MM.1S (cell line): ENCODE measurements at regions not wholly inside any gene's neighbourhood (a gene's known extent, or its start where the extent isn't known, plus 50 kb on each side); places are given as distances from the start of the nearest gene placed in this dataset.

ENCODE experiments used
- DNase-seq: peaks from one replicate; pipeline ENCODE4 v3.0.0-alpha.2; 2015
- H2AFZ ChIP-seq: fragments of 300-600 bp; sonication (generic); 2 replicates; pipeline ENCODE4 v1.6.0; 2016; ENCODE audit warnings: antibody characterized with exemption, low read length
- H3F3A ChIP-seq: fragments of 300-600 bp; sonication (generic); 2 replicates; pipeline ENCODE4 v1.6.1; 2016; ENCODE audit warnings: mild to moderate bottlenecking, antibody characterized with exemption, low read length, moderate library complexity, mixed read lengths; ENCODE audit not compliant: insufficient read depth
- H3K27ac ChIP-seq: fragments of 300-600 bp; sonication (generic); 2 replicates; pipeline ENCODE4 v1.5.1; 2016; ENCODE audit warnings: mild to moderate bottlenecking, low read length
- H3K27me3 ChIP-seq: fragments of 300-600 bp; sonication (generic); replicated peaks from 2 replicates; pipeline ENCODE4 v1.6.0; 2016; ENCODE audit warnings: low read length; ENCODE audit not compliant: insufficient read depth
- H3K36me3 ChIP-seq: fragments of 300-600 bp; sonication (generic); replicated peaks from 2 replicates; pipeline ENCODE4 v1.6.1; 2016; ENCODE audit warnings: mild to moderate bottlenecking, low read length, mixed read lengths; ENCODE audit not compliant: insufficient read depth
- H3K4me1 ChIP-seq: fragments of 300-600 bp; sonication (generic); 2 replicates; pipeline ENCODE4 v1.6.1; 2016; ENCODE audit warnings: low read length, mixed read lengths
- H3K4me2 ChIP-seq: fragments of 300-600 bp; sonication (generic); 2 replicates; pipeline ENCODE4 v1.6.0; 2016; ENCODE audit warnings: low read depth, low read length
- H3K4me3 ChIP-seq: fragments of 300-600 bp; sonication (generic); 2 replicates; pipeline ENCODE4 v1.5.1; 2016; ENCODE audit warnings: low read length, mixed read lengths
- H3K79me2 ChIP-seq: fragments of 300-600 bp; sonication (generic); 2 replicates; pipeline ENCODE4 v1.6.1; 2016; ENCODE audit warnings: mixed run types, low read length, mixed read lengths
- H3K9ac ChIP-seq: fragments of 300-600 bp; sonication (generic); 2 replicates; pipeline ENCODE4 v1.6.1; 2016; ENCODE audit warnings: low read length, mixed read lengths
- H3K9me2 ChIP-seq: fragments of 300-600 bp; sonication (generic); replicated peaks from 2 replicates; pipeline ENCODE4 v1.6.1; 2016; ENCODE audit warnings: mild to moderate bottlenecking, low read length, mixed read lengths; ENCODE audit not compliant: insufficient read depth
- H3K9me3 ChIP-seq: fragments of 300-600 bp; sonication (generic); replicated peaks from 2 replicates; pipeline ENCODE4 v1.6.1; 2016; ENCODE audit warnings: mild to moderate bottlenecking, low read length, mixed read lengths; ENCODE audit not compliant: insufficient read depth
- H4K20me1 ChIP-seq: fragments of 300-600 bp; sonication (generic); 2 replicates; pipeline ENCODE4 v1.6.1; 2016; ENCODE audit warnings: mild to moderate bottlenecking, low read length, moderate library complexity, mixed read lengths; ENCODE audit not compliant: insufficient read depth
- CTCF ChIP-seq: fragments of 300-600 bp; sonication (generic); IDR thresholded peaks from 2 replicates; pipeline ENCODE4 v1.5.1; 2016; ENCODE audit warnings: antibody characterized with exemption, low read length, mixed read lengths
- EZH2 ChIP-seq: fragments of 300-600 bp; sonication (generic); optimal IDR thresholded peaks from 2 replicates; pipeline ENCODE3; 2017; ENCODE audit warnings: low read depth, mild to moderate bottlenecking, antibody characterized with exemption, low read length, mixed read lengths
- EZH2phosphoT487 ChIP-seq: fragments of 300-600 bp; sonication (generic); IDR thresholded peaks from 2 replicates; pipeline ENCODE4 v1.6.1; 2018; ENCODE audit warnings: antibody characterized with exemption, low read length

- TF ChIP-seq EZH2phosphoT487: no peak
- TF ChIP-seq EZH2: no peak
- TF ChIP-seq CTCF: no peak
- Histone ChIP-seq H3K27me3 (no peaks in the 10 kb centered on the region), H3K9me3 (no peaks in the 10 kb centered on the region), H3K9me2 (no peaks in the 10 kb centered on the region), H3F3A (no peaks in the 10 kb centered on the region), H3K9ac (no peak overlapping the region), H3K4me2 (no peak overlapping the region), H4K20me1 (no peaks in the 10 kb centered on the region), H3K4me3 (no peak overlapping the region), H3K27ac (no peak overlapping the region), H3K79me2 (no peaks in the 10 kb centered on the region), H3K4me1 (no peaks in the 10 kb centered on the region), H3K36me3 (no peaks in the 10 kb centered on the region), H2AFZ (no peak overlapping the region)
- no peak for DNase-seq
Observed at GRCh38 chr18:25459814-25460213, 107.8 kb upstream of the ZNF521 start.

GRCh38 chr18:25457601-25458000 is 105.6 kb upstream of the ZNF521 start:
- H3K9ac ChIP-seq: no peak overlapping the region
- H3K27ac ChIP-seq: no peak overlapping the region
- no peak overlapping the region for H2AFZ ChIP-seq
- H3K4me1 ChIP-seq: no peaks in the 10 kb centered on the region
- no peak overlapping the region for H3K4me3 ChIP-seq
- no peaks in the 10 kb centered on the region for H3K9me3 ChIP-seq
- DNase-seq: no peak
- H3K36me3 ChIP-seq: no peaks in the 10 kb centered on the region
- no peaks in the 10 kb centered on the region for H4K20me1 ChIP-seq
- no peaks in the 10 kb centered on the region for H3K9me2 ChIP-seq
- no peaks in the 10 kb centered on the region for H3F3A ChIP-seq
- no peak for TF ChIP-seq EZH2phosphoT487
- TF ChIP-seq EZH2: no peak
- no peak for TF ChIP-seq CTCF
- no peak overlapping the region for H3K4me2 ChIP-seq
- H3K79me2 ChIP-seq: no peaks in the 10 kb centered on the region
- H3K27me3 ChIP-seq: no peaks in the 10 kb centered on the region

- Histone ChIP-seq H3K4me1 (no peaks in the 10 kb centered on the region), H4K20me1 (no peaks in the 10 kb centered on the region), H3K36me3 (no peaks in the 10 kb centered on the region), H3K27me3 (no peaks in the 10 kb centered on the region), H3K4me2 (no peak overlapping the region), H3K9ac (no peak overlapping the region), H3F3A (no peaks in the 10 kb centered on the region), H3K9me2 (no peaks in the 10 kb centered on the region), H3K27ac (no peak overlapping the region), H2AFZ (no peak overlapping the region), H3K9me3 (no peaks in the 10 kb centered on the region), H3K4me3 (no peak overlapping the region), H3K79me2 (no peaks in the 10 kb centered on the region)
- TF ChIP-seq EZH2phosphoT487 (no peak), CTCF (no peak), EZH2 (no peak)
- no peak for DNase-seq
Observed at GRCh38 chr18:25457126-25457525, 105.2 kb upstream of the ZNF521 start.
